Right lobe of liver (tissue), 6 donors: ENCODE measurements at regions not wholly inside any gene's neighbourhood (a gene's known extent, or its start where the extent isn't known, plus 50 kb on each side); places are given as distances from the start of the nearest gene placed in this dataset.

Experiments
- ATAC-seq, 4 donors: fragments of 200-7000 bp; cut with Tn5 transposase; one replicate each; pipeline ENCODE4 v1.9.1; 2020; ENCODE audit warnings: mild to moderate bottlenecking in 4 of 4, moderate library complexity in 4 of 4
- DNase-seq, 3 donors: peaks; one replicate each; pipeline ENCODE4 v3.0.0-alpha.2; 2020
- H3K27ac ChIP-seq, 3 donors: fragments of 200-600 bp; one replicate each; pipeline ENCODE4 v1.8.0; 2022
- H3K27me3 ChIP-seq, 2 donors: fragments of 200-600 bp; one replicate each; pipeline ENCODE4 v1.8.0; 2022
- H3K36me3 ChIP-seq, 4 donors: fragments of 200-600 bp; sonication (generic) in 1 of 4; one replicate each; pipeline versions ENCODE4 v1.5.1 to v1.8.0; 2017 to 2022; ENCODE audit warnings: control low read depth in 1 of 4
- H3K4me1 ChIP-seq, 4 donors: fragments of 200-600 bp; sonication (generic) in 1 of 4; one replicate each; pipeline versions ENCODE4 v1.5.1 to v1.8.0; 2017 to 2022; ENCODE audit warnings: control low read depth in 1 of 4
- H3K4me3 ChIP-seq, 3 donors: fragments of 200-600 bp; one replicate each; pipeline ENCODE4 v1.8.0; 2022
- H3K9me3 ChIP-seq, 4 donors: fragments of 200-600 bp; sonication (generic) in 1 of 4; one replicate each; pipeline versions ENCODE4 v1.5.1 to v1.8.0; 2017 to 2022; ENCODE audit warnings: control low read depth in 1 of 4
- CTCF ChIP-seq, 4 donors: fragments of 200-600 bp in 3 of 4; fragments of 450-650 bp in 1 of 4; IDR thresholded peaks; one replicate each; pipeline versions ENCODE4 v1.5.1 to v1.8.0; 2016 to 2022; ENCODE audit warnings: antibody characterized with exemption in 4 of 4, mild to moderate bottlenecking in 2 of 4
- POLR2A ChIP-seq: fragments of 450-650 bp; IDR thresholded peaks from one replicate; pipeline ENCODE4 v1.6.1; 2017; ENCODE audit warnings: antibody characterized with exemption, mild to moderate bottlenecking
- WGBS: methylation state at CpG from one replicate; pipeline ENCODE4 v1.1.6; 2018; ENCODE audit warnings: low coverage, low lambda C conversion rate; ENCODE audit not compliant: insufficient coverage; ENCODE audit errors: missing lambda C conversion rate; 5-methylcytosine and 5-hydroxymethylcytosine counted together
- intact Hi-C, 2 donors: fragments of 100-400 bp; cut with DNase I; formaldehyde crosslinking; loops; one replicate each; pipeline versions ENCODE4 v1.11.2 to v1.14.1; 2022
- donor health status: DM: no; HTN: yes; CAD: no.
- donor health status: DM: no; HTN: no; CAD: no.
- donor health status: DM: no; HTN: no; CAD: no.
- donor health status: DM: no; HTN: yes; CAD: no.
- donor health status: DM: no; HTN: yes; CAD: no.

- intact Hi-C loops = no loop called here
- H3K9me3 ChIP-seq = no peaks in the 10 kb centered on the region
- no peaks in the 10 kb centered on the region for H3K27me3 ChIP-seq
- H3K27ac ChIP-seq = no peak overlapping the region
- H3K4me1 ChIP-seq = no peaks in the 10 kb centered on the region
- H3K4me3 ChIP-seq = no peak overlapping the region
- DNase-seq (no peak), ATAC-seq (no peak)
- no peak for TF ChIP-seq POLR2A
- no peak for TF ChIP-seq CTCF (IDR thresholded peaks at IDR 0.05)
- no peaks in the 10 kb centered on the region for H3K36me3 ChIP-seq
- 57% methylated on average over 2 of the region's 2 CpGs for WGBS
Observed at GRCh38 chr9:18333157-18333556, 140.8 kb upstream of the ADAMTSL1 start.

- H3K27ac ChIP-seq = no peak overlapping the region
- no peaks in the 10 kb centered on the region for H3K36me3 ChIP-seq
- H3K9me3 ChIP-seq = no peaks in the 10 kb centered on the region
- no peak for ATAC-seq
- no peak for TF ChIP-seq POLR2A
- no peak for TF ChIP-seq CTCF (IDR thresholded peaks at IDR 0.05)
- WGBS = 65% methylated on average over 1 of the region's 1 CpG
- no peaks in the 10 kb centered on the region for H3K27me3 ChIP-seq
- H3K4me1 ChIP-seq = no peaks in the 10 kb centered on the region
- no peak for DNase-seq
- H3K4me3 ChIP-seq = no peak overlapping the region
- intact Hi-C loops = no loop called here
Observed at GRCh38 chr9:18335825-18336224, 138.1 kb upstream of the ADAMTSL1 start.

- Histone ChIP-seq H3K27ac (no peak overlapping the region), H3K36me3 (no peaks in the 10 kb centered on the region), H3K4me1 (no peaks in the 10 kb centered on the region), H3K4me3 (no peak overlapping the region), H3K27me3 (no peaks in the 10 kb centered on the region), H3K9me3 (no peaks in the 10 kb centered on the region)
- ATAC-seq (no peak), DNase-seq (no peak)
- intact Hi-C loops = no loop called here
- TF ChIP-seq POLR2A (no peak), CTCF (IDR thresholded peaks at IDR 0.05) (no peak)
- 88% methylated on average over 4 of the region's 4 CpGs for WGBS
Observed at GRCh38 chr9:18338042-18338441, 135.9 kb upstream of the ADAMTSL1 start.

GRCh38 chr9:18343784-18344183 lies 130.2 kb upstream of the ADAMTSL1 start:
- TF ChIP-seq POLR2A (no peak), CTCF (IDR thresholded peaks at IDR 0.05) (no peak)
- ATAC-seq (peak; percentile 47 to 84 (median 62)), DNase-seq (no peak)
- Histone ChIP-seq H3K9me3 (no peaks in the 10 kb centered on the region), H3K27ac (no peak overlapping the region), H3K27me3 (no peaks in the 10 kb centered on the region), H3K4me3 (no peak overlapping the region), H3K4me1 (peaks cover 0 to 9% (median 0%) of the 10 kb centered on the region in 4 donors), H3K36me3 (no peaks in the 10 kb centered on the region)
- intact Hi-C loops = no loop called here
- 43% methylated on average over 2 of the region's 2 CpGs for WGBS

GRCh38 chr9:18346745-18347144 lies 127.2 kb upstream of the ADAMTSL1 start:
- DNase-seq (no peak), ATAC-seq (no peak)
- Histone ChIP-seq H3K27ac (no peak overlapping the region), H3K4me3 (no peak overlapping the region), H3K27me3 (no peaks in the 10 kb centered on the region), H3K9me3 (no peaks in the 10 kb centered on the region), H3K4me1 (peaks cover 0 to 9% (median 0%) of the 10 kb centered on the region in 4 donors), H3K36me3 (no peaks in the 10 kb centered on the region)
- TF ChIP-seq CTCF (IDR thresholded peaks at IDR 0.05) (no peak), POLR2A (no peak)
- WGBS = 85% methylated on average over 3 of the region's 3 CpGs
- intact Hi-C loops = no loop called here
